ENCODE measurements at regions not wholly inside any gene's neighbourhood (a gene's known extent, or its start where the extent isn't known, plus 50 kb on each side); places are given as distances from the start of the nearest gene placed in this dataset.

DNA sequence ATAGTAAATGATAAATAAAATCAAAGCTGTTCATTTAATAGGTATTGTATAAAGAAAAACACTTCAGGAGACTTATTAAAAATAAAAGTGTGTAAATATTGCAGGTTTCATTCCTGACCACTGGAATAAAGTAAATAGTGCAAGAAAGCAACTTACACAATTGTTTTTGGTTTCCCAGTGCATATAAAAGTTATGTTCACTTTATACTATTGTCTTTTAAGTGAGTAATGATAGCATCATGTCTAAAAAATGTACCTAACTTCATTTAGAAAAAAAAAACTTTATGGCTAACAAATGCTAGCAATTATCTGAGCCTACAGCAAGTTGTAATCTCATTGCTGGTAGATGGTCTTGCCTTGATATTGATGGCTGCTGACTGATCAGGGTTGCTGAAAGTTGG, 726.6 kb upstream of the POU3F2 start:
- no peak for DNase-seq (ENCODE audit: low read depth)
- TF ChIP-seq, protein P1, sequence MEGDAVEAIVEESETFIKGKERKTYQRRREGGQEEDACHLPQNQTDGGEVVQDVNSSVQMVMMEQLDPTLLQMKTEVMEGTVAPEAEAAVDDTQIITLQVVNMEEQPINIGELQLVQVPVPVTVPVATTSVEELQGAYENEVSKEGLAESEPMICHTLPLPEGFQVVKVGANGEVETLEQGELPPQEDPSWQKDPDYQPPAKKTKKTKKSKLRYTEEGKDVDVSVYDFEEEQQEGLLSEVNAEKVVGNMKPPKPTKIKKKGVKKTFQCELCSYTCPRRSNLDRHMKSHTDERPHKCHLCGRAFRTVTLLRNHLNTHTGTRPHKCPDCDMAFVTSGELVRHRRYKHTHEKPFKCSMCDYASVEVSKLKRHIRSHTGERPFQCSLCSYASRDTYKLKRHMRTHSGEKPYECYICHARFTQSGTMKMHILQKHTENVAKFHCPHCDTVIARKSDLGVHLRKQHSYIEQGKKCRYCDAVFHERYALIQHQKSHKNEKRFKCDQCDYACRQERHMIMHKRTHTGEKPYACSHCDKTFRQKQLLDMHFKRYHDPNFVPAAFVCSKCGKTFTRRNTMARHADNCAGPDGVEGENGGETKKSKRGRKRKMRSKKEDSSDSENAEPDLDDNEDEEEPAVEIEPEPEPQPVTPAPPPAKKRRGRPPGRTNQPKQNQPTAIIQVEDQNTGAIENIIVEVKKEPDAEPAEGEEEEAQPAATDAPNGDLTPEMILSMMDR (conservative IDR thresholded peaks at IDR 0.05; ENCODE audit: low read depth, low read length) = no peak
- H3K4me3 ChIP-seq (ENCODE audit: low read depth, low read length) = no peak overlapping the region

- TF ChIP-seq, protein P1 (conservative IDR thresholded peaks at IDR 0.05; ENCODE audit: low read depth, low read length) = no peak
- DNase-seq (ENCODE audit: low read depth) = no peak
These were observed 717.9 kb upstream of the POU3F2 start for GRCh38 chr6:98116455-98116854.

GRCh38 chr6:98117068-98117467, 717.3 kb upstream of the POU3F2 start:
- DNase-seq (ENCODE audit: low read depth) = no peak
- TF ChIP-seq, protein P1 (conservative IDR thresholded peaks at IDR 0.05; ENCODE audit: low read depth, low read length) = no peak
- H3K4me3 ChIP-seq (ENCODE audit: low read depth, low read length) = no peak overlapping the region

More at GRCh38 chr6:98116455-98116854, 717.9 kb upstream of the POU3F2 start:
- no peak overlapping the region for H3K4me3 ChIP-seq (ENCODE audit: low read depth, low read length)

DNA sequence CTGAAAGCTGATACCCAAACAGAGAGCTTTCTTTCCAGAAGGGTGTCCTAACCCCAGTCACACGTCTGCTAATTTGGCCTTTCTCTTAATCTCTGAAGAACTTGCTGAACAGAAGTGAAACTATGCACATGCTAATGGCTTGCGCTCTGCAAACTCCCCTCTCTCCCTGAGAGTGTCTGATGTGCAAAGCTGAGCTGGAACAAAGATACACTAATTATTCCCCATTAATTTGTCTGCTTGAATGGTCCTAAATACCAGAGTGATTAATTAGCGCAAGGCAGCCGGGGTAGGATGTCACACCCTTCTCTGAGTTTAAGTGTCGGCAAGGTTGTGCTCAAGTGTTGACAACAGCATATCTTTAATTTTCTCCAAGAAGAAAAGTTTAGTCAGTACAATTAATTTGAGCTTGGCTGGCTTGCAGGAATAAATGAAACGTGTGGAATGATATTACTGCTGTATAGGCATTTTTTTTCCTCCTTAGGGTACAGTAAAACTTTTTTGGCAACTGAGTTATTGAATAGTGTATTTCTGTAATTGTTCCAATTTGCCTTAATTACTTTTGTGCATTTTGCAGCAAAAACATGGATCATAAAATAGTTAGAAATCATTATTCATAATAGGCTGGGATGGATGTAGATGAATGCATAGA, 715.9 kb upstream of the POU3F2 start:
- H3K4me3 ChIP-seq (ENCODE audit: low read depth, low read length) = no peak overlapping the region
- no peak for DNase-seq (ENCODE audit: low read depth)

GRCh38 chr6:98124171-98124570, 710.2 kb upstream of the POU3F2 start:
- H3K4me3 ChIP-seq (ENCODE audit: low read depth, low read length) = no peak overlapping the region
- DNase-seq (ENCODE audit: low read depth) = no peak
- TF ChIP-seq, protein P1 (conservative IDR thresholded peaks at IDR 0.05; ENCODE audit: low read depth, low read length) = no peak

More for the DNA sequence above, 715.9 kb upstream of the POU3F2 start:
- TF ChIP-seq, protein P1 (conservative IDR thresholded peaks at IDR 0.05; ENCODE audit: low read depth, low read length) = no peak

- DNase-seq (ENCODE audit: low read depth) = no peak
- no peak overlapping the region for H3K4me3 ChIP-seq (ENCODE audit: low read depth, low read length)
- TF ChIP-seq, protein P1 (conservative IDR thresholded peaks at IDR 0.05; ENCODE audit: low read depth, low read length) = no peak
These were observed 702.9 kb upstream of the POU3F2 start for GRCh38 chr6:98131290-98131990.

GRCh38 chr6:98136333-98136732, 698.0 kb upstream of the POU3F2 start:
- TF ChIP-seq, protein P1 (conservative IDR thresholded peaks at IDR 0.05; ENCODE audit: low read depth, low read length) = no peak
- no peak for DNase-seq (ENCODE audit: low read depth)
- no peak overlapping the region for H3K4me3 ChIP-seq (ENCODE audit: low read depth, low read length)

All from choroid plexus epithelial cell (primary cell).